H1 (cell line): ENCODE measurements at regions not wholly inside any gene's neighbourhood (a gene's known extent, or its start where the extent isn't known, plus 50 kb on each side); places are given as distances from the start of the nearest gene placed in this dataset.
"Not testable (repeated sequence)": the region's sequence is repeated elsewhere in the genome, so short reads cannot be mapped to it uniquely, and the experiment has no call there.

ENCODE experiments used
- CHD1 ChIP-seq: IDR thresholded peaks from 2 replicates; pipeline ENCODE4 v1.6.1; 2012; ENCODE audit warnings: low read depth, low read length, improper control_type of control experiment
- CTCF ChIP-seq, 3 experiments: IDR thresholded peaks; 1 replicate in 2 of 3; 2 replicates in 1 of 3; pipeline versions ENCODE4 v1.5.1 to v1.6.1; 2011; ENCODE audit warnings: low read length in 3 of 3, mild to moderate bottlenecking in 3 of 3, inconsistent platforms in 2 of 3, low read depth in 1 of 3, moderate library complexity in 1 of 3; ENCODE audit not compliant: insufficient read depth in 1 of 3; ENCODE audit errors: control extremely low read depth in 1 of 3
- POLR2A ChIP-seq, 2 experiments: IDR thresholded peaks; 1 replicate in 1 of 2; 2 replicates in 1 of 2; pipeline ENCODE4 v1.6.1; 2011; ENCODE audit warnings: low read depth in 2 of 2, low read length in 2 of 2, mild to moderate bottlenecking in 2 of 2; ENCODE audit errors: control extremely low read depth in 1 of 2
- SAP30 ChIP-seq: fragments of 300-600 bp; sonication (generic); IDR thresholded peaks from 2 replicates; pipeline ENCODE4 v1.7.1; 2012; ENCODE audit warnings: low read length, moderate library complexity, mild to moderate bottlenecking, inconsistent platforms; ENCODE audit not compliant: insufficient read depth, insufficient replicate concordance

DNA sequence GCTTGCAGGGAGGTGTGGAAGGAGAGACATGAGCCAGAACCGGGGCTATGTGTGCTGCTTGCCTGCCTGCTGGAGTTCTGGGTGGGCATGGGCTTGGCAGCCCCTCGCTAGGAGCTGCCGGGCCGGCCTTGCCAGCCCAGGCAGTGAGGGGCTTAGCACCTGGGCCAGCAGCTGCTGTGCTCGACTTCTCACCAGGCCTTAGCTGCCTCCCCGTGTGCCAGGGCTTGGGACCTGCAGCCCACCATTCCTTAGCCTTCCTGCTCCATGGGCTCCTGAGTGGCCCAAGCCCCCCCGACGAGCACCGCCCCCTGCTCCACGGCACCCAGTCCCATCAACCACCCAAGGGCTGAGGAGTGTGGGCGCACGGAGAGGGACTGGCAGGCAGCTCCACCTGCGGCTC is 111.3 kb downstream of the OTOP1 start:
- TF ChIP-seq CTCF (IDR thresholded peaks at IDR 0.05; ENCODE audit: control extremely low read depth in 1 of 3, insufficient read depth in 1 of 3, low read depth in 1 of 3, low read length in 3 of 3); POLR2A (IDR thresholded peaks at IDR 0.05; ENCODE audit: control extremely low read depth in 1 of 2, low read depth in 2 of 2, low read length in 2 of 2); CHD1; SAP30: not testable (repeated sequence)
